Peyer's patch (tissue), 4 donors: ENCODE measurements at regions not wholly inside any gene's neighbourhood (a gene's known extent, or its start where the extent isn't known, plus 50 kb on each side); places are given as distances from the start of the nearest gene placed in this dataset.

ENCODE experiments used
- CTCF ChIP-seq, 6 experiments: fragments of 450-650 bp in 4 of 6; fragments of 200-600 bp in 2 of 6; sonication (generic) in 1 of 6; IDR thresholded peaks; one replicate each; pipeline ENCODE4 v1.5.1; 2017 to 2019; ENCODE audit warnings: antibody characterized with exemption in 6 of 6, mild to moderate bottlenecking in 3 of 6, moderate library complexity in 1 of 6
- POLR2A ChIP-seq, 2 donors: fragments of 450-650 bp; IDR thresholded peaks; one replicate each; pipeline ENCODE4 v1.5.1; 2017; ENCODE audit warnings: antibody characterized with exemption in 2 of 2, mild to moderate bottlenecking in 2 of 2, moderate library complexity in 2 of 2

GRCh38 chr12:76621582-76622024 is 62.0 kb upstream of the OSBPL8 start:
- peak; percentile 89 to 99 (median 96) for TF ChIP-seq CTCF (IDR thresholded peaks at IDR 0.05)
- TF ChIP-seq POLR2A (IDR thresholded peaks at IDR 0.05) = no peak
